Ectodermal cell (in vitro differentiated cells): ENCODE measurements at regions not wholly inside any gene's neighbourhood (a gene's known extent, or its start where the extent isn't known, plus 50 kb on each side); places are given as distances from the start of the nearest gene placed in this dataset.

Source experiments
- H3K27ac ChIP-seq: 2 replicates; pipeline ENCODE4 v1.7.0; 2013; ENCODE audit warnings: mild to moderate bottlenecking, low read depth, low read length; ENCODE audit not compliant: insufficient read depth, poor library complexity, severe bottlenecking
- H3K27me3 ChIP-seq: 2 replicates; pipeline ENCODE4 v1.7.0; 2013; ENCODE audit warnings: mild to moderate bottlenecking, low read length; ENCODE audit not compliant: insufficient read depth, control insufficient read depth, poor library complexity, severe bottlenecking
- H3K36me3 ChIP-seq: one replicate; pipeline ENCODE4 v1.7.0; 2013; ENCODE audit warnings: low read length; ENCODE audit not compliant: control insufficient read depth, insufficient read depth
- H3K4me1 ChIP-seq: one replicate; pipeline ENCODE4 v1.7.0; 2013; ENCODE audit warnings: low read length; ENCODE audit not compliant: control insufficient read depth, insufficient read depth
- H3K4me3 ChIP-seq: 2 replicates; pipeline ENCODE4 v1.7.0; 2013; ENCODE audit warnings: low read depth, low read length, control low read depth; ENCODE audit not compliant: insufficient read depth
- H3K9me3 ChIP-seq: 2 replicates; pipeline ENCODE4 v1.7.0; 2013; ENCODE audit warnings: mild to moderate bottlenecking, low read length, moderate library complexity; ENCODE audit not compliant: control insufficient read depth
- WGBS, 2 experiments: methylation state at CpG; one replicate each; pipeline ENCODE4 v1.1.7; 2013; ENCODE audit warnings: missing lambda C conversion rate in 2 of 2; 5-methylcytosine and 5-hydroxymethylcytosine counted together

DNA sequence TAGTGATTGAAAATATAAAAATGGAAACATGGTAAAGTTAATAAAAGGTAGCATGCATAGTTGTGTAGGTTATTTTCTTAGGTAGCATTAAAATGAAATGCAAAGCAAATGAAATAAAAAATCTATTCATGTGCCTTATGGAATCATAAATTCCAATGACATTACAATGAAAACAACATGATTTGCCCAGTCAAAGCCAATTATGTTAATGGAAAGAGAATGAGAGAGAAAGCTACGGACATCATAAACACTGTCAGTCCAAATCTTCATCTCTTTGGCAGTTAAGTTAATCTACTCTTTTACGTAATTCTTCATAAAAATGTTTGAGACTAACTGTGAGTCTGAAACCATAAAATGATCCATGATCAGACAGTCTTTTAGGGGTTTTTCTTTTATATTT is 636.7 kb upstream of the SYT4 start:
- H3K9me3 ChIP-seq: no peaks in the 10 kb centered on the region
- H3K4me1 ChIP-seq: no peaks in the 10 kb centered on the region
- 93 to 100% methylated on average over 2 of the region's 2 CpGs for WGBS, 2 experiments
- H3K27ac ChIP-seq: no peak overlapping the region
- no peak overlapping the region for H3K4me3 ChIP-seq
- H3K27me3 ChIP-seq: no peaks in the 10 kb centered on the region
- no peaks in the 10 kb centered on the region for H3K36me3 ChIP-seq

DNA sequence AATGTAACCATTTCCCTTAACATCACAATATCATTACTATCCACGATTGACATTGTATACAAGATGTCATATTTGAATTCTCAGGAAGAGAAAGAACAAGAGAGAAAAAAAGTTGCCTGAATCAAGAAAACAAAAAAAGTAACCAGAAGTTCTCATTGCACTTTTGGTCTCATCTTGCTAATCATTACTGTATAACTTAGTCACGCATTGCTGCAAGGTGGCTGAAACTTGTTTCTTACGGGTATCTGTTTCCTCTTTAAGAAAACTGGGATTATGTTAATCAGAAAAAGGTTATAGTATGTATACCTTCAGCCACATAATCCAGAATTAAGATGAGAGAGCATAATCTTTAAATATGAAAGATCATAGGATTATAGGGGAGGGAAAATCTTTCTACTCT is 639.7 kb upstream of the SYT4 start:
- Histone ChIP-seq H3K27ac (no peak overlapping the region), H3K4me3 (no peak overlapping the region), H3K27me3 (no peaks in the 10 kb centered on the region), H3K36me3 (no peaks in the 10 kb centered on the region), H3K4me1 (no peaks in the 10 kb centered on the region), H3K9me3 (no peaks in the 10 kb centered on the region)
- WGBS, 2 experiments: 97 to 100% methylated on average over 1 to 3 of the region's 3 CpGs

DNA sequence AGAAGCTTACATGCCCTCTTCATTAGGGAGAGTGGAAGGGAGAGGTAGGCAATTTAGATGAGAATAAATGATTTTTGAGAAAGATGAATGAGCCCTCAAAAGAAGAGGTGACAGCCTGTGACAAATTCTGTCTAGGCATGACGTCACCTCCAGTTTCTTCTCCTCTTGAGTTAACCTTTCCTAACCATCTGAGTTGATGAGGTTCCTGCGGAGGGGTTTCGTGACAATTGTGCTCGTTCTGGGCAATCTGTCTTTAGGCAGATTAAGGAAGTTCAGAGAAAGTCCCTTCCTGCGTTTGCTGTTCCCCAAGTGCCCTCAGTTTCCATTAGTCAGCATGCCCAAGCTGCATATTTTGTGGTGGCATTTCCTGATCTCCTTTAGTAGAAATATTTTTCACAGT is 640.2 kb upstream of the SYT4 start:
- Histone ChIP-seq H3K4me3 (no peak overlapping the region), H3K36me3 (no peaks in the 10 kb centered on the region), H3K4me1 (no peaks in the 10 kb centered on the region), H3K9me3 (no peaks in the 10 kb centered on the region), H3K27ac (no peak overlapping the region), H3K27me3 (no peaks in the 10 kb centered on the region)
- 96 to 97% methylated on average over 5 of the region's 5 CpGs for WGBS, 2 experiments

DNA sequence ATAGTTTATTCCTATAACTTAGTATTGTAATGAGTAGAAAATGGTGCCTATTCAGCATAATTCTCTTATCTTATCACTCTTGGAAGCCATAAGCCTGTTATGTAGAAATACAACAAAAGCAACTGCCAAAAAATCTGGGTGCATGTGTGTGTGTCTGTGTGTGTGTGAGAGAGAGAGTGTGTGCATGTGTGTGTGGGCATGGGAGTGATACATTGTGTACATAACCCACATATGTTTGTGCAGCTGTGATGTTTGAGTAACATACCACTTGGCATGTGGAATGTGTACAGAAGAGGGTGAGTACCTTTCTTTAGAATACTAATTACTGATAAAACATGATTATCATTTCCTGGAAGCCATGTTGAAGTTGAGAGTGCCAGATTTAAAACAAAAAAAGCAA is 642.3 kb upstream of the SYT4 start:
- no peak overlapping the region for H3K4me3 ChIP-seq
- no peaks in the 10 kb centered on the region for H3K4me1 ChIP-seq
- no peaks in the 10 kb centered on the region for H3K36me3 ChIP-seq
- H3K27ac ChIP-seq: no peak overlapping the region
- no peaks in the 10 kb centered on the region for H3K27me3 ChIP-seq
- no peaks in the 10 kb centered on the region for H3K9me3 ChIP-seq

DNA sequence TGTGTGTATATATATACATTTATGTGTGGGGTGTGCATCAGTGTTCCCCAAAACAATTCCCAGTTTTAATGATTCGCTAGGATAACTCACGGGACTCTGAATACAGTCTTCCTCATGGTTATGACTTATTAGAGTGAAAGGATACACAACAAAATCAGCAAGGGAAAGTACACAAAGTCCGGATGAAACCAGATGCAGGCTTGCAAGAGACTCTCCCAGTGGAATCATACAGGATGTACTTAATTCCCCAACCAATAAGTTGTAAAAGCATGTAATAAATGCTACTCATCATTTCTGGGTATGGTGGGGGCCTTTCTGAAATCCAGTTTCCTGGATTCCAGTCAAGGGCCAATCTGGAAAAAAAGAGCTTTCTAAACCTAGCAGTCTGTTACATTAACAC is 654.1 kb upstream of the SYT4 start:
- Histone ChIP-seq H3K4me1 (no peaks in the 10 kb centered on the region), H3K4me3 (no peak overlapping the region), H3K36me3 (no peaks in the 10 kb centered on the region), H3K9me3 (no peaks in the 10 kb centered on the region), H3K27ac (no peak overlapping the region), H3K27me3 (no peaks in the 10 kb centered on the region)
- 94 to 100% methylated on average over 3 of the region's 3 CpGs for WGBS, 2 experiments

DNA sequence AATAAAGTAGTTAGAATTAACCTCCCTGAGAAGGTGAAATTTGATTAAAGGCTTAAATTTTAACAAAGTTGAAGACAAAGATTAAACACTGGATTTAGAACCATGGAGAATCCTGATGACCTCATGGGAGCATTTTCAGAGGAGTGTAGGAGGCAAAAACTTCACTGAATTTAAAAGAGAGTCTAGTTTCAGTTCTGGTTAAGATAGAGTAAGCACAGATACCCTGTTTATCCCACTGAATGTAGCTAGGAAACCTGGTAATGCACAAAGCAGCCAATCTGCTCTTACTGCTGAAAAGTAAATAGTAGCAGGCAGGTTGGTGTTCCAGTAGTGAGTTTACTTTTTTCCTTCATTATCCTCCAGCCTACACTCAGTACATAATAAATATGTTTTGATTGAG is 654.9 kb upstream of the SYT4 start:
- no peaks in the 10 kb centered on the region for H3K27me3 ChIP-seq
- no peak overlapping the region for H3K4me3 ChIP-seq
- no peaks in the 10 kb centered on the region for H3K4me1 ChIP-seq
- H3K9me3 ChIP-seq: no peaks in the 10 kb centered on the region
- H3K27ac ChIP-seq: no peak overlapping the region
- no peaks in the 10 kb centered on the region for H3K36me3 ChIP-seq

DNA sequence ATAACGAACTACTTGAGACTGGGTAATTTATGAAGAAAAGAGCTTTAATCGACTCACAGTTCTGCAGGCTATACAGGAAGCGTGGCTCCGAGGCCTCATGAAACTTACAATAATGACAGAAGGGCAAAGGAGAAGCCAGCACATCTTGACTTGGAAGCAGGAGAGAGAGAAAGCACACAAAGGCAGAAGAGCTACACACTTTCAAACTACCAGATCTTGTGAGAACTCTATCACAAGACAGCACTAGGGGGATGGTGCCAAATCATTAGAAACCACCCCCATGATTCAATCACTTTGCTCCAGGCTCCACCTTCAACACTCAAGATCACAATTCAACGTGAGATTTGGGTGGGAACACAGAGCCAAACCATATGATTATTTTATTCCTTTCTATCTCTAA is 655.9 kb upstream of the SYT4 start:
- WGBS, 2 experiments: 76 to 84% methylated on average over 5 of the region's 5 CpGs

DNA sequence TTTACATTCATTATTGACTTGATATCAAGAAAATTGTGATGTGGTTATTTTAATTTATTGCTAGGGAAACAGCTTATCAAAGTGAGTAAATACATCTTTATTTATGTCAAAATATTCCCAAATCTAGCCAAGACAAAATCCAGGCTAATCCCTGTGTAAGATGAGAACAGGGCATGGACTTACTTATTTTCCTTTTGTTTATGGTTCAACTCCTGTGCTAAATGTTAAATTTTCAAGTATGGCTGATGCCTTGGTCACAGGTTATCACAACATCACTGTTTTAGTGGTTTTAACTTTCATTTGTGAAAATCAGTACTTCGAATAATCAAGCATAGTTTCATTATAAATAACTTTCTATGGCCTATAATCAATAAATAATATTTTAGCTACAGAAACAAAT is 657.0 kb upstream of the SYT4 start:
- Histone ChIP-seq H3K27me3 (no peaks in the 10 kb centered on the region), H3K4me3 (no peak overlapping the region), H3K27ac (no peak overlapping the region), H3K9me3 (no peaks in the 10 kb centered on the region), H3K4me1 (no peaks in the 10 kb centered on the region), H3K36me3 (no peaks in the 10 kb centered on the region)
- no CpG with 5 or more reads among the region's 1 CpG for WGBS, 2 experiments

More for the DNA sequence above, 655.9 kb upstream of the SYT4 start:
- Histone ChIP-seq H3K27me3 (no peaks in the 10 kb centered on the region), H3K4me1 (no peaks in the 10 kb centered on the region), H3K36me3 (no peaks in the 10 kb centered on the region), H3K4me3 (no peak overlapping the region), H3K27ac (no peak overlapping the region), H3K9me3 (no peaks in the 10 kb centered on the region)

DNA sequence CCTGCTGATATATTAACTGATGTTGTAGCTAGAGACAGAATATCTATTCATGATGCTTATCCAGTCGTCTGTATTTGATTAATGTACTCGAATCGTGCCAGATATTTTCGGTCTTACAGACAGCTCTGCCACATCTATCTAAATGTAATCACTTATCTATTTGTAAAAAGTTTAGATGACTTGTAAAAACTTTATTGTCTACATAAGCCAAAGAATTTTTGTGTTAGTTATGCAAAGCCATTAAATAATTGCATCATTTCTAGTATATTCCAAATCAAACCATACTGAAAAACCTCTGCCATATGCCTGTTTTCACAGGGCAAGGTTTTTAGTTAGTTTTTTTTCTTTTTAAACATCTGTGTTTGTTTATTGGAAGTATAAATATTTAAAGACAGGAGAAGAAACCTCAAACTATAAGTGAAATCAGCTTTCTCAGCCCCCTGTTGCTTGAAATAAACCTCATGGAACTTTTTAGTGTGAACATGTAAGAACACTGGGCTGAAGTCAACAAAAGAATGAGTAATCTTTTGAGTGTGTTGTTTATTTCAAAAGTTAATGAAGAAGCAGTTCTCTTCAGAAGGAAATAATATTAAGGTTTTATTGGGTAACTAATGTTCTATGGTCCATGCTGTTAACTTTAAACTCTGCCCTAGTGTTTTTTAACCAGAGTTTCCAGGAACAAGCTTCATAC is 657.6 kb upstream of the SYT4 start:
- no peaks in the 10 kb centered on the region for H3K9me3 ChIP-seq
- no peaks in the 10 kb centered on the region for H3K36me3 ChIP-seq
- 100% methylated on average over 1 to 3 of the region's 4 CpGs for WGBS, 2 experiments
- no peak overlapping the region for H3K4me3 ChIP-seq
- H3K27ac ChIP-seq: no peak overlapping the region
- no peaks in the 10 kb centered on the region for H3K4me1 ChIP-seq
- no peaks in the 10 kb centered on the region for H3K27me3 ChIP-seq

DNA sequence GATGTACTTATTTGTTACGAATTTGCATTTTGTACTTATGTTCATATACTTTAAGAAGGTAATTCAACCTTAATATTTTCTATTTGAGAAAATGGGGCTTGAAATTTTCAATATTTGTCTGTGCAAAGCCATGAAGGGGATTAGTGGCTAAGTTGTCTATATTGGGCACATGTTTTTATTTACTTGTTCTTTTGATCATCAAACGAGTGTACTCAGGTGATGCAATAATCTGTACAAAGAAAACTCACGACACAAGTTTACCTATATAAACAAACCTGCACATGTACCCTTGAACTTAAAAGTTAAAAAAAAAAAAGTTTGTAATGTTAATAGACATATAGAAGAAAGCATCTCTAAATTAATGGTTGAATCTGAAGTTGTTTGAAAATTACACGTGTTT is 658.9 kb upstream of the SYT4 start:
- Histone ChIP-seq H3K4me1 (no peaks in the 10 kb centered on the region), H3K27ac (no peak overlapping the region), H3K9me3 (no peaks in the 10 kb centered on the region), H3K27me3 (no peaks in the 10 kb centered on the region), H3K36me3 (no peaks in the 10 kb centered on the region), H3K4me3 (no peak overlapping the region)
- 75% methylated on average over 2 of the region's 4 CpGs; no CpG with 5 or more reads in 1 of the 2 experiments for WGBS, 2 experiments

DNA sequence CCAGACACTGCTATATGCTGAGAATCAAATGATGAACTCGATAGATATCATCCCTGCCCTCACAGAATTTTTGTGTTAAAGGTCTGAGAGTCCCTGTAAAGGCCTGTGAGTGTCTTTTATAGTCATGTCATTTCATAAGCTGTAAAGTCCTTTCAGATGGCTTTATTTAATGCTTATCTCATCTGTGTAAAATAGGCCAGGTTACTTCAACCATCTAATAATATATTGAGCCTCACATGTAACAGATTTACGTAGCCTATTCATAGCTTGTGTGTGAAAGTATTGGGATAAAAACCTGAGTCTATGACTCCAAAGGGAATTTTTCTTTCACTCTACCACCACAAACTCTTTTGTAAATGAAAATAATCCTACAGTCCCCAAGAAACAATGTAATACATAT is 672.0 kb upstream of the SYT4 start:
- H3K4me1 ChIP-seq: no peaks in the 10 kb centered on the region
- 96 to 100% methylated on average over 1 of the region's 2 CpGs for WGBS, 2 experiments
- H3K4me3 ChIP-seq: no peak overlapping the region

More for the DNA sequence above, 672.0 kb upstream of the SYT4 start:
- Histone ChIP-seq H3K27me3 (no peaks in the 10 kb centered on the region), H3K36me3 (no peaks in the 10 kb centered on the region), H3K9me3 (no peaks in the 10 kb centered on the region), H3K27ac (no peak overlapping the region)
